CD4-positive, alpha-beta T cell treated with Interleukin-12 subunit alpha and Interleukin-12 subunit beta, for 1 hour (primary cell): ENCODE measurements at regions not wholly inside any gene's neighbourhood (a gene's known extent, or its start where the extent isn't known, plus 50 kb on each side); places are given as distances from the start of the nearest gene placed in this dataset.
"Not testable (repeated sequence)": the region's sequence is repeated elsewhere in the genome, so short reads cannot be mapped to it uniquely, and the experiment has no call there.

ENCODE experiments used
- DNase-seq: peaks from one replicate; pipeline ENCODE4 v3.0.0-alpha.2; 2020

DNA sequence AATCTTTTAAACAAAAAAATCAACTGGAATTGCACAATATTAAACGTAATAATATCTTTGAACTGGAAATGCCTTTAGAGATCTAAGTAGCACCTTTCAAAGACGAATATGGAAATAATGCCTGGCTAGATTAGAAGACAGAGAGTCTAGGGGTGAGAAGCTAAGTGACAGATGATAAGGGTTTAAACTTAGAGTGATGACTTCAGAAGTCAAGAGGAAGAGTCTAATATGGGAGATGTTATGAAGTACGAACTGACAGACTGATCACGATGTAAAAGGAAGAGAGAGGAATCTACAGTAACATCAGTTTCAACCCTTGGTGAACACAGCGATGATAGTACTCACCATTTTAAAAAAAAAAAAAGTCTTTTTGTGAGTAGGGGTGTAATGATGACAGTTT, 57.9 kb downstream of the HINT1 start:
- DNase-seq = no peak

DNA sequence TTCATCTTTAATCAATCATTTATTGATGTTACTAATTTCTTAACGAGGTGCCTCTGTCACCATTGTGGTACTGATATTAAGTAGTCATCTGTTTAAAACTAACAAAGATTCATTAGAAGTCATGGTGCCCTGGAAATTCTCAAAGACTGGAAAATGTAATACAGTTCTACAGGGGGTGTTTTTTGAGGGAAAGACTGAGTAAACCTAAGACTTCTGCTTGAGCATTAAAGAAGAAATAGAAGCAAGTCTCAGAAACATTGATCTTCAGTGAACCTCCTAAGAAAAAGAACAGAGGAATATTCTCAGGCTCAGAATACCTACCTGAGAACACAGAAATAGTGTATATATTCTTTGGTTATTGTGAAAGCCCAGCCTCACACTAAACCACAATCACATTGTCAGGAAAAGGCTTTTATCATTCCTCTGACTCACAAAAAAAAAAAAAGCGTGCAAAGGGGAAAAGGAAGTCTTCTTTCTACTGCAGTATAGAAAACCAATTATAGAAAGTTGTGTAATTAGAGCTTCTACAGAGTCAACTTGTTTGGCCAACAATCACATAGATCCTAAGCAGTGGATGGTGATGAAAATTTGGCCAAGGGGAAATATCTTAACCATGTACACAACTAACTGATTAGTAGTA, 60.8 kb downstream of the HINT1 start:
- no peak for DNase-seq

GRCh38 chr5:131096774-131097710, 68.0 kb downstream of the HINT1 start:
- no peak for DNase-seq

- not testable (repeated sequence) for DNase-seq
These were observed 69.5 kb downstream of the HINT1 start for GRCh38 chr5:131095561-131095960.

- DNase-seq = no peak
These were observed 80.6 kb downstream of the HINT1 start for GRCh38 chr5:131084436-131084835.

DNA sequence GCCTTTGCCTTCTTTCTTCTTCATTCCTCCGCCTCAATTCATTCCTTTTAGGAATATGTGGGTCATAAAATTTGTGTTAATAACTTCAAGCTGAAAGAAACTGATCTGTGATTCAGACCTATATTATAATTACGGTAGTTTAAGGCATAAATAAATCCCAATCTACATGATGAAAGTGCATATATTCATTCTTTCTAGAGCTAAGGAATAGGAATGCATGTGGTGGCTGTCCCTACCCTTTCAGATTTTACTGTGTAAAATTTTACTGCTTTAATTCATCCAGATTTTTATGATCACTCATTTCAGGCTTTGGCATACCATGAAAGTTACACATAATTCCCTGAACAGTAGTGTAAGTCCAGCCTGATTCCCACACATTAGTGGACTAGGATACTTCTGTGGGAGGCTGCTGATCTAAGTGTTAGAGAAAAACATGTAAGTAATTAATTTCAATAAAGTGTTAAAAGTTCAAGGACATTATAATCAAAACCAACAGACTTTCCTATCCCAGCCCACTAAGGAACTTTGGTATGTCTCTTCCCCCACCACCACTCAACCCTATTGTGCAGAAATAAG, 83.1 kb downstream of the HINT1 start:
- DNase-seq = no peak

- DNase-seq = no peak
These were observed 83.7 kb downstream of the HINT1 start for GRCh38 chr5:131081374-131081773.

GRCh38 chr5:131079232-131079631, 85.8 kb downstream of the HINT1 start:
- no peak for DNase-seq

DNA sequence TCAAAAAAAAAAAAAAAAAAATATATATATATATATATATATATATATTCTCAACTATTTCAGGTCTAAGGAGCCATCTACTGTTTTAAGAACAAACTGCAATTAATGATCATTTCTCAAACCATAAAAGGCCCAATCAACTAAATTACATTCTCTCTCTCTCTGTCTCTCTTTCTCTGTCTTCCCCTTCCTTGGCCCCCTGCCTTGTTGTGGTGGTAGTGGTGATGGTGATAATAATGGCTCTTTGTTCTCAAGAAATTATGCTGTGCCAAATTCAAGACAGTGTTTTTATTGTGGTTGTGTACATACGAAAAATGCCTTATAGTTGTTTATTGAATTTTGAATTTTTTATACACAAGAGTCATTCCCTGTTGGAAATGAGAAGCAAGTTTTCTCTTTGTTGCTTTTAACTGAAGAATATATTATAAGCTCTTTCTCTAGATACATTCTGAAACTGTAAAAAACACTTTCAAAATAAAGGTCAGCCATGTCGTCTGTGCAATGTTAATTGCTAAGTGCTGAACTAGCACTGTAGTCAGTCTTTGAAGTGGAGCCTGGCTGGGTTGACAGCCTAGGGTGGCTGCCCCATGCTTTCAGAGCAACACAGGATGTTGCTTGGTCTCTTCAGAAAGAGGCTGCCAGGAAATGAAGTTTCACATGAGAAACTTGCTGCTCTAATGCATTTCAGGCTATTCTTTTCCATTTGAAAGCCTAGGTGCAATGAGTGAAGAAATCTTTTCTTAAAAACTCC, 96.0 kb downstream of the HINT1 start:
- DNase-seq = peak; percentile 65

GRCh38 chr5:131068076-131068475, 97.0 kb downstream of the HINT1 start:
- no peak for DNase-seq

DNA sequence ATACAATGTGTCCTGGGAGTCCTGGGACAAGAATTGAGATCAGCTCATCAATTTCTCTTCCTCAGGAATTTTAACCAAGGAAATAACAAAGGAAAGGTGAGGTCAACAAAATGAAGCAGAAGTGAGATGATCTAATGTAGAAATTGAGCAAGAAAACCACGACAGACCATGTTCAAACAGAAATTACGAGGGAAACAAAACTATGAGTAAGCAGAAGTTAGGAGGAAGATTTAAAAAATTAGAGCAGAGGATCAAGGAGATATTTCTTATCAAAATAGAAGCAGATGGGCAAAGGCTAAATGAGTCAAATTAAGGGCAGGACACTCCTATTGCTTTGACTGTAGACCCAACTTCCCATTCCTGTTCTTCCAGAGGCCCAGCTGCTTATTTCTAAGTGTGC, 97.4 kb downstream of the HINT1 start:
- DNase-seq = no peak

GRCh38 chr5:131064669-131065371, 100.2 kb downstream of the HINT1 start:
- DNase-seq = no peak

DNA sequence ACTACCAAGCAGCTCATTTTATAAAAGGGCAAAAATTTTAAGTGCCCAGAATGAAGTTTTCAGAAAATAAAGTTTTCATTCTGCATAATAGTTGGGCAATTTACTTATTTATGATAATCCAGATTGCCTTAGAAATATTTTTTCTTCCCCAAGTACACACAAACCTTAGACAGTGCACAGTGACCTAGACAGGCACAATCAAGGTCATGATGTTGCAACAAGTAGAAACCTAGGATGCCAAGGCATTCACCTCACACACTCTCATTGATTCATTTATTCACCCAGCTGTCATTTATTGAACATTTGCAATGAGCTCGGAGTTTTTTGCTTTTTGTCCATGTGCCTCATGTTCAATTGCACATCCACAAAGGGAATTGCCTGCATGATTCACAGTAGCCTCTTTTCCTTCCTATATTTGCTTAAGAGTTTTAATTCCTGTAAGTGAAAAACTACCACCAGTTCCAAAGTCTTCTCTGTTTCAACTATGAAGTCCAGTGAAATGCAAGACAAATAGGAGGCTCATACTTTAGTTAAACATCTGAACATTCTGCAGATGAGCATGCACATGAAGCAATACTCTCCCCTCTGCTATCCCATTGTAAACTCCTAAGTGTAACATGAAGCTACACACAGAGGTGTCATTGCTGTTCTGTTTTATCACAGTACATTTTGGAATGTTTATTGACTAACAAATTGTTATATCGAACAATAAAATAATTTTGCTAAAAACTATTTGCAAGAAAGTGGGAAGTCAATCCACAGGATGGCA, 122.9 kb downstream of the HINT1 start:
- DNase-seq = no peak

DNA sequence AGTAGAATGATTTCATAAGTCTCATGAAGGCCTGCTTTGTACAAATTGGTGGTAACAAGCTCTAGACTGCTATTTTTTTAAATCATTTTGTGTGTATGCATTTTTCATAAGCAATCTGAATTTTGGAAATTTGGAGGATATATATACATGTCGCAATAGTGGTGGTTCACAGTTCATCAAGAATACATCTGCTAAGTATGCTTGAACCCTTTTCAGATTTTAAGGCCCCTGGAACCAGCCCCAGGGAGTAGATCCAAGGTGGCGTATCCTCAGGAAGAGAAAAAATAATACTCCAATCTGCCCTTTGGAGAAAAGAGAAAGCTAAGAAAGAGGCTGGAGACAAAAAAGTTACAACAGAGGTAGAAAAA, 141.6 kb downstream of the HINT1 start:
- no peak for DNase-seq

DNA sequence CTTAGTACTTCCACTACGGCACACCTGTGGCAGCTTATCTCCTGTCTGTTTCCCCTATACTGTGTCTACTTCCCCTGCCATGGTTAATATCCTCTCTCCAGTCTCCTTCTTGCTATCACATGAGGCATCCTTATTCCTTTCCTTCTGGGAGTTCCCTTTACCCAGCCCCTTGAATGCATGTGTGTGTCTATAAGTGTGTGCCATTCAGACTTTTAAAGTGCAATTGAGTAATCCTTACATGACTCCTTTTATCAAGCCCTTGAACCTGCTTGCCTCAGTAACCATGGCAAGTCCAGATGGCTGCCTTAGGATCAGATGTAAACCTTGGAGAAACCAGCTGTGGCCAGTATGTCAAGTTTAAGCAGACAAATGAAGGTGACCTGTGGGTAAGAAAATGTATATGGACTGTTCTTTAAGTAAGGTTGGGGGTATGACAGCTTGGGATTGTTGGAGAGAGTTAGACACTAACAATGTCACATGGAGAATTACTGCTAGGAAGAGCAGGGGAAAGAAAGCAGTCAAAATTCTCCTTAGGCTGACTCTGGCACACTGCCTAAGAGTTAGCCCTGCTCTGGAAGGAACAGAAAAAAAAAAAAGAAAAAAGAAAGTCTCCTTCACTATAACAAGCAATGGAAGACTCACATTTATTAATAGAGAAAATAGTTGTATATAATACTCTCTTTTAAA, 142.1 kb downstream of the HINT1 start:
- DNase-seq = no peak

DNA sequence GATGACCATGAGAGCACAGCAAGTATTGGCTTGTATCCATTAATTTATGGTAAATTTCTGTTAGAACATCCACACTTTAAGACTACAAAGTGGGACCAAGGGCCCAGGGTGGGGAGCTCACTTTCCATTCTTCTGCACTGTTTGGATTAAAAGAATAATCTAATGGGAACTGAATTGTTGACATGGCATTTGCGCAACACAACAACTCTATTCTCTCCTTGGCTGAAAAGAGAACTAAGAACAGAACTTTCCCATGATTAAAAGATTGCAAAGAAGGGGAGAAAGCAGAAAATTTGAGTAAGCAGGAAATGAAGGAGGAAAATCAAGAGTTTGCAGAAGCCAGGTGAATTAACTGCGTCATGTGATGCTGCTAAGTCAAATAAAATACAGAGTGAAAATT, 143.4 kb downstream of the HINT1 start:
- no peak for DNase-seq

GRCh38 chr5:131019601-131020315, 145.3 kb downstream of the HINT1 start:
- no peak for DNase-seq

DNA sequence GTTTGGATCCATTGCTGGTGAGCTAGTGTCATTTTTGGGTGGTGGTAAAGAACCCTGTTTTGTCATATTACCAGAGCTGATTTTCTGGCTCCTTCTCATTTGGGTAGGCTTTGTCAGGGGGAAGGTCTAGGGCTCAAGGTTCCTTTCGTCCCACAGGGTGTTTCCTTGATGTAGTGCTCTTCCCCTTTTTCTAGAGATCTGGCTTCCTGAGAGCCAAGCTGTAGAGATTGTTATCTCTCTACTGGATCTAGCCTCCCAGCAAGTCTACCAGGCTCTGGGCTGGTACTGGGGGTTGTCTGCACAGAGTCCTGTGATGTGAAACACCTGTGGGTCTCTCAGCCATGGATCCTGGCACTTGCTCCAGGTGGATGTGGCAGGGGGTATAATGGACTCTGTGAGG, 145.9 kb downstream of the HINT1 start:
- no peak for DNase-seq

GRCh38 chr5:131008329-131008728, 156.7 kb downstream of the HINT1 start:
- no peak for DNase-seq

GRCh38 chr5:131005963-131006684, 158.9 kb downstream of the HINT1 start:
- no peak for DNase-seq
